Prostate gland (tissue), 2 donors: ENCODE measurements at regions not wholly inside any gene's neighbourhood (a gene's known extent, or its start where the extent isn't known, plus 50 kb on each side); places are given as distances from the start of the nearest gene placed in this dataset.

Experiments used
- POLR2A ChIP-seq: fragments of 450-650 bp; IDR thresholded peaks from one replicate; pipeline ENCODE4 v1.6.1; 2016; ENCODE audit warnings: antibody characterized with exemption, mild to moderate bottlenecking
- POLR2AphosphoS5 ChIP-seq: sonication (generic); formaldehyde crosslinking; IDR thresholded peaks from one replicate; pipeline ENCODE4 v1.6.1; 2017; ENCODE audit warnings: antibody characterized with exemption
- TF ChIP-seq, protein P1 (sequence below), 4 experiments: fragments of 200-600 bp in 2 of 4; fragments of 450-650 bp in 2 of 4; sonication (generic) in 2 of 4; IDR thresholded peaks; 1 replicate in 3 of 4; 2 replicates in 1 of 4; pipeline ENCODE4 v1.5.1; 2016 to 2019; ENCODE audit warnings: antibody characterized with exemption in 4 of 4, mild to moderate bottlenecking in 2 of 4, moderate library complexity in 2 of 4

DNA sequence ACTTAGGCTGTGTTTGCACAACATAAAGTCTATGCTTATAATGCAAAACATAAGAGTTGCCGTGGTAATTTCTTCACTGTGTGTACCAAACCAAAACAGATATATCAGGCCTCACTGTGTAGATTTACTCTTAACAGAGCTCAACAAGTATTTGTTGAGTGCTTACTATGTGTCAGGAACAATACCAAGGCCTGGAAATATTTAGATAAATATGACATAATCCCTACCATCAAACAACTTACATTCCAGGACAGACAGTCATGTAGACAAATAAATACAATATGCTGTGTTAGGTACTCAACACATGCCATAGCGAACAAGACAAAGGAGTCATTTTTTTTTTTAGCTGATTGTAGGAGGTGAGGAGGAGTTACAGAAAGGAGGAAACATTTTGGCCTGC is 554.0 kb downstream of the NSUN3 start:
- no peak for TF ChIP-seq POLR2AphosphoS5
- TF ChIP-seq, protein P1, sequence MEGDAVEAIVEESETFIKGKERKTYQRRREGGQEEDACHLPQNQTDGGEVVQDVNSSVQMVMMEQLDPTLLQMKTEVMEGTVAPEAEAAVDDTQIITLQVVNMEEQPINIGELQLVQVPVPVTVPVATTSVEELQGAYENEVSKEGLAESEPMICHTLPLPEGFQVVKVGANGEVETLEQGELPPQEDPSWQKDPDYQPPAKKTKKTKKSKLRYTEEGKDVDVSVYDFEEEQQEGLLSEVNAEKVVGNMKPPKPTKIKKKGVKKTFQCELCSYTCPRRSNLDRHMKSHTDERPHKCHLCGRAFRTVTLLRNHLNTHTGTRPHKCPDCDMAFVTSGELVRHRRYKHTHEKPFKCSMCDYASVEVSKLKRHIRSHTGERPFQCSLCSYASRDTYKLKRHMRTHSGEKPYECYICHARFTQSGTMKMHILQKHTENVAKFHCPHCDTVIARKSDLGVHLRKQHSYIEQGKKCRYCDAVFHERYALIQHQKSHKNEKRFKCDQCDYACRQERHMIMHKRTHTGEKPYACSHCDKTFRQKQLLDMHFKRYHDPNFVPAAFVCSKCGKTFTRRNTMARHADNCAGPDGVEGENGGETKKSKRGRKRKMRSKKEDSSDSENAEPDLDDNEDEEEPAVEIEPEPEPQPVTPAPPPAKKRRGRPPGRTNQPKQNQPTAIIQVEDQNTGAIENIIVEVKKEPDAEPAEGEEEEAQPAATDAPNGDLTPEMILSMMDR (IDR thresholded peaks at IDR 0.05), result no peak
- TF ChIP-seq POLR2A, result no peak
